ENCODE measurements at regions not wholly inside any gene's neighbourhood (a gene's known extent, or its start where the extent isn't known, plus 50 kb on each side); places are given as distances from the start of the nearest gene placed in this dataset.
A peak's percentile ranks its signal among the peaks of the same experiment; 100 is the strongest.

DNA sequence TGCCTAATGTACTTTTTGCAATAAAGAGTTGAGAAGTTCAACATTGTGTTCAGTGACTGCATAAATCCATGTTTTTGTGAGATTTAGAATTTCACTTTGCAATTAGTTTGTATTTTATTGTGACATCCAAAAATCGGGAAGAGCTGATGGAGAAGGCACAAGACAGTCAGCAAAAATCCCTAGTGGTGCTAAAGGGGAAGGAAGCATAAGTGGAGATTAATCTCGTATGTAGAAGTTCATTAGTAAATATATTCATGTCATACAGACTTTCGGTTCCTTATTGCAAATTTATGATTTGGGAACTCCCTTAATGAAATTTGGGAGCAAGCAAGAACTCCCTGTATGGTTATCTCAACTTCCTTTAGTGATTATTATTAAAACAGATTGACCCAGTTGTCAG, 57.8 kb upstream of the SLC39A8 start:
- no peak overlapping the region for H3K9ac ChIP-seq (ENCODE audit: low read length)
- ChIA-PET POLR2A (no interaction called here), RAD21 (ENCODE audit: low non-redundant PET in 1 of 2, low total read pairs in 2 of 2, uncharacterized antibody in 2 of 2, unreplicated experiment in 2 of 2) (no interaction called here), CTCF (no interaction called here)
- no peaks in the 10 kb centered on the region for H3K79me2 ChIP-seq (ENCODE audit: insufficient read depth, low read length)
- DNase-seq (ENCODE audit: low read depth, low spot score) (no peak), ATAC-seq (no peak)
- no peak overlapping the region for H3K27ac ChIP-seq (ENCODE audit: low read depth, low read length)
- H3K36me3 ChIP-seq (ENCODE audit: control insufficient read depth in 1 of 2, insufficient read depth in 2 of 2, low read length in 2 of 2): no peaks in the 10 kb centered on the region
- no peaks in the 10 kb centered on the region for H3K4me1 ChIP-seq (ENCODE audit: control insufficient read depth in 1 of 2, insufficient read depth in 2 of 2, low read length in 2 of 2)
- H4K20me1 ChIP-seq (ENCODE audit: insufficient read depth): no peaks in the 10 kb centered on the region
- no peaks in the 10 kb centered on the region for H3K27me3 ChIP-seq (ENCODE audit: insufficient read depth, low read length)
- TF ChIP-seq, protein P1, sequence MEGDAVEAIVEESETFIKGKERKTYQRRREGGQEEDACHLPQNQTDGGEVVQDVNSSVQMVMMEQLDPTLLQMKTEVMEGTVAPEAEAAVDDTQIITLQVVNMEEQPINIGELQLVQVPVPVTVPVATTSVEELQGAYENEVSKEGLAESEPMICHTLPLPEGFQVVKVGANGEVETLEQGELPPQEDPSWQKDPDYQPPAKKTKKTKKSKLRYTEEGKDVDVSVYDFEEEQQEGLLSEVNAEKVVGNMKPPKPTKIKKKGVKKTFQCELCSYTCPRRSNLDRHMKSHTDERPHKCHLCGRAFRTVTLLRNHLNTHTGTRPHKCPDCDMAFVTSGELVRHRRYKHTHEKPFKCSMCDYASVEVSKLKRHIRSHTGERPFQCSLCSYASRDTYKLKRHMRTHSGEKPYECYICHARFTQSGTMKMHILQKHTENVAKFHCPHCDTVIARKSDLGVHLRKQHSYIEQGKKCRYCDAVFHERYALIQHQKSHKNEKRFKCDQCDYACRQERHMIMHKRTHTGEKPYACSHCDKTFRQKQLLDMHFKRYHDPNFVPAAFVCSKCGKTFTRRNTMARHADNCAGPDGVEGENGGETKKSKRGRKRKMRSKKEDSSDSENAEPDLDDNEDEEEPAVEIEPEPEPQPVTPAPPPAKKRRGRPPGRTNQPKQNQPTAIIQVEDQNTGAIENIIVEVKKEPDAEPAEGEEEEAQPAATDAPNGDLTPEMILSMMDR (IDR thresholded peaks at IDR 0.05 in 2 of 3, conservative IDR thresholded peaks at IDR 0.05 in 1 of 3; ENCODE audit: borderline replicate concordance in 1 of 3, insufficient read depth in 1 of 3, low read depth in 2 of 3, low read length in 2 of 3): 0 out of 6 replicates have a peak, but pooled peaks of 1 of the 3 experiments have one; percentile 5
- TF ChIP-seq SRF (IDR thresholded peaks at IDR 0.05; ENCODE audit: low read depth): no peak
- H3K4me2 ChIP-seq (ENCODE audit: low read length): no peak overlapping the region
- BruUV-seq (replicated peaks): no TSS peak
- H3K9me3 ChIP-seq (ENCODE audit: control insufficient read depth in 1 of 2, insufficient read depth in 1 of 2, low read depth in 1 of 2, low read length in 2 of 2): no peaks in the 10 kb centered on the region
- no peaks in the 10 kb centered on the region for H3K9me2 ChIP-seq (ENCODE audit: insufficient read depth)
- intact Hi-C loops (cut with micrococcal nuclease): no loop called here
- H3K4me3 ChIP-seq (replicated peaks in 1 of 2; ENCODE audit: low read depth in 1 of 2, low read length in 2 of 2): no peak overlapping the region
- no peak overlapping the region for H2AFZ ChIP-seq (ENCODE audit: low read depth, low read length, poor library complexity, severe bottlenecking)

DNA sequence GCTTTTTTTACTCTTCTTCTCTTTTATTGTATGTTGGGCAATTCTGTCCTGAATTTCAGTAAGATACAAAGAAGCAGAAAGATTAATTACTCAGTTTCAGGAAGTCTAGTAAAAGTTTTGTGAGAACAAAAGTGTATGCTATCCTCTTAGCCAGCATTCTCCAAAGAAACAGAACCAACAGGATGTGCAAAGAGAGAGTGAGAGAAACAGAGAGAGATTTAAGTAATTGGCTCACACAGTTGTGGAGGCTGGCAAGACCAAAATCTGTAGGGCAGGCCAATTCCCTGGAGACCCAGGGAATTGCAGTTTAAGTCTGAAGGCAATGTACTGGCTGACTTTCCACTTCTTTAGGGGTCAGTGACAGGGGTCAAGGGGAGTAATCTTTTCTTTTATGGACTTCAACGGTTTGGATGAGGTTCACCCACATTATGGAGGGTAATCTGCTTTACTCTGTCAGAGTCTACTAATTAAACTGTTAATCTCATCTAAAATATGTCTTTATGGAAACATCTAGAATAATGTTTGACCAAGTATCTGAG, 59.2 kb upstream of the SLC39A8 start:
- H3K4me2 ChIP-seq (ENCODE audit: low read length): no peak overlapping the region
- H3K79me2 ChIP-seq (ENCODE audit: insufficient read depth, low read length): no peaks in the 10 kb centered on the region
- no peaks in the 10 kb centered on the region for H3K27me3 ChIP-seq (ENCODE audit: insufficient read depth, low read length)
- DNase-seq (ENCODE audit: low read depth, low spot score): no peak
- BruUV-seq (replicated peaks): no TSS peak
- H3K4me3 ChIP-seq (replicated peaks in 1 of 2; ENCODE audit: low read depth in 1 of 2, low read length in 2 of 2): no peak overlapping the region
- H3K27ac ChIP-seq (ENCODE audit: low read depth, low read length): no peak overlapping the region
- ChIA-PET POLR2A (no interaction called here), CTCF (no interaction called here), RAD21 (ENCODE audit: low non-redundant PET in 1 of 2, low total read pairs in 2 of 2, uncharacterized antibody in 2 of 2, unreplicated experiment in 2 of 2) (no interaction called here)
- H3K9ac ChIP-seq (ENCODE audit: low read length): no peak overlapping the region
- no peaks in the 10 kb centered on the region for H4K20me1 ChIP-seq (ENCODE audit: insufficient read depth)
- no peaks in the 10 kb centered on the region for H3K4me1 ChIP-seq (ENCODE audit: control insufficient read depth in 1 of 2, insufficient read depth in 2 of 2, low read length in 2 of 2)
- no peaks in the 10 kb centered on the region for H3K9me3 ChIP-seq (ENCODE audit: control insufficient read depth in 1 of 2, insufficient read depth in 1 of 2, low read depth in 1 of 2, low read length in 2 of 2)
- intact Hi-C loops (cut with micrococcal nuclease): no loop called here
- ATAC-seq: no peak
- no peak overlapping the region for H2AFZ ChIP-seq (ENCODE audit: low read depth, low read length, poor library complexity, severe bottlenecking)
- TF ChIP-seq RAD21 (IDR thresholded peaks at IDR 0.05; ENCODE audit: low read depth) (no peak), TCF7L2 (IDR thresholded peaks at IDR 0.05; ENCODE audit: borderline replicate concordance, extremely low read depth, insufficient read depth, insufficient read length) (no peak), POLR2A (IDR thresholded peaks at IDR 0.05; ENCODE audit: borderline replicate concordance, extremely low read depth, insufficient read depth, insufficient read length) (no peak), YY1 (IDR thresholded peaks at IDR 0.05; ENCODE audit: extremely low read depth, insufficient replicate concordance, low read depth, low read length) (no peak), SRF (IDR thresholded peaks at IDR 0.05; ENCODE audit: low read depth) (no peak), EGR1 (IDR thresholded peaks at IDR 0.05; ENCODE audit: low read depth) (no peak), FOSL1 (IDR thresholded peaks at IDR 0.05; ENCODE audit: low read depth) (no peak)
- TF ChIP-seq, protein P1 (IDR thresholded peaks at IDR 0.05 in 2 of 3, conservative IDR thresholded peaks at IDR 0.05 in 1 of 3; ENCODE audit: borderline replicate concordance in 1 of 3, insufficient read depth in 1 of 3, low read depth in 2 of 3, low read length in 2 of 3): no peak
- TF ChIP-seq, protein P2, sequence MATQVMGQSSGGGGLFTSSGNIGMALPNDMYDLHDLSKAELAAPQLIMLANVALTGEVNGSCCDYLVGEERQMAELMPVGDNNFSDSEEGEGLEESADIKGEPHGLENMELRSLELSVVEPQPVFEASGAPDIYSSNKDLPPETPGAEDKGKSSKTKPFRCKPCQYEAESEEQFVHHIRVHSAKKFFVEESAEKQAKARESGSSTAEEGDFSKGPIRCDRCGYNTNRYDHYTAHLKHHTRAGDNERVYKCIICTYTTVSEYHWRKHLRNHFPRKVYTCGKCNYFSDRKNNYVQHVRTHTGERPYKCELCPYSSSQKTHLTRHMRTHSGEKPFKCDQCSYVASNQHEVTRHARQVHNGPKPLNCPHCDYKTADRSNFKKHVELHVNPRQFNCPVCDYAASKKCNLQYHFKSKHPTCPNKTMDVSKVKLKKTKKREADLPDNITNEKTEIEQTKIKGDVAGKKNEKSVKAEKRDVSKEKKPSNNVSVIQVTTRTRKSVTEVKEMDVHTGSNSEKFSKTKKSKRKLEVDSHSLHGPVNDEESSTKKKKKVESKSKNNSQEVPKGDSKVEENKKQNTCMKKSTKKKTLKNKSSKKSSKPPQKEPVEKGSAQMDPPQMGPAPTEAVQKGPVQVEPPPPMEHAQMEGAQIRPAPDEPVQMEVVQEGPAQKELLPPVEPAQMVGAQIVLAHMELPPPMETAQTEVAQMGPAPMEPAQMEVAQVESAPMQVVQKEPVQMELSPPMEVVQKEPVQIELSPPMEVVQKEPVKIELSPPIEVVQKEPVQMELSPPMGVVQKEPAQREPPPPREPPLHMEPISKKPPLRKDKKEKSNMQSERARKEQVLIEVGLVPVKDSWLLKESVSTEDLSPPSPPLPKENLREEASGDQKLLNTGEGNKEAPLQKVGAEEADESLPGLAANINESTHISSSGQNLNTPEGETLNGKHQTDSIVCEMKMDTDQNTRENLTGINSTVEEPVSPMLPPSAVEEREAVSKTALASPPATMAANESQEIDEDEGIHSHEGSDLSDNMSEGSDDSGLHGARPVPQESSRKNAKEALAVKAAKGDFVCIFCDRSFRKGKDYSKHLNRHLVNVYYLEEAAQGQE (IDR thresholded peaks at IDR 0.05; ENCODE audit: low read depth): no peak
- TF ChIP-seq, protein P3, sequence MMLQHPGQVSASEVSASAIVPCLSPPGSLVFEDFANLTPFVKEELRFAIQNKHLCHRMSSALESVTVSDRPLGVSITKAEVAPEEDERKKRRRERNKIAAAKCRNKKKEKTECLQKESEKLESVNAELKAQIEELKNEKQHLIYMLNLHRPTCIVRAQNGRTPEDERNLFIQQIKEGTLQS (IDR thresholded peaks at IDR 0.05): no peak
- no peaks in the 10 kb centered on the region for H3K9me2 ChIP-seq (ENCODE audit: insufficient read depth)
- no peaks in the 10 kb centered on the region for H3K36me3 ChIP-seq (ENCODE audit: control insufficient read depth in 1 of 2, insufficient read depth in 2 of 2, low read length in 2 of 2)
